K562 (cell line): ENCODE measurements at regions not wholly inside any gene's neighbourhood (a gene's known extent, or its start where the extent isn't known, plus 50 kb on each side); places are given as distances from the start of the nearest gene placed in this dataset.

Source experiments
- ATAC-seq: fragments of 200-7000 bp; cut with Tn5 transposase; 3 replicates; pipeline ENCODE4 v1.9.1; 2020; ENCODE audit warnings: moderate library complexity
- BruUV-seq: library from RNA; stranded (reverse); fragments of 400-500 nt; replicated peaks from 2 replicates; lab custom pipeline; 2021; lab: Mats Ljungman, UMichigan
- CTCF ChIA-PET: fragments of 300-600 bp; formaldehyde crosslinking; extraction: SDS; loops from one replicate; lab custom pipeline; 2021; ENCODE audit warnings: low intra/inter-chr PET ratio; lab: Yijun Ruan, JAX
- POLR2A ChIA-PET: fragments of 300-600, 350-650 bp; sonication (Branson Sonifier 250); formaldehyde crosslinking; extraction: SDS; loops from one replicate; lab custom pipeline; 2021; ENCODE audit warnings: antibody characterized with exemption, inconsistent platforms; lab: Yijun Ruan, JAX
- DNase-seq, 4 experiments: peaks; one replicate each; pipeline versions ENCODE4 v3.0.0 to v3.0.0-alpha.2; 2011 to 2018; ENCODE audit warnings: low spot score in 3 of 4, mixed read lengths in 3 of 4; ENCODE audit errors: extremely low read depth in 1 of 4
- FAIRE-seq: peaks from 2 replicates; lab custom pipeline; 2011; peaks lifted over from hg19 to GRCh38; lab: Jason Lieb, UNC
- H2AFZ ChIP-seq: 2 replicates; pipeline ENCODE4 v1.6.0; 2011; ENCODE audit warnings: low read depth, low read length, control low read depth, inconsistent platforms
- H3K27ac ChIP-seq: fragments of 200-600 bp; 3 replicates; pipeline ENCODE4 v1.8.0; 2011; ENCODE audit warnings: low read depth, mild to moderate bottlenecking, control low read depth, inconsistent platforms, low read length, moderate library complexity, mixed read lengths; ENCODE audit errors: extremely low read depth
- H3K27me3 ChIP-seq, 2 experiments: fragments of 300-600 bp in 1 of 2; 2 replicates in 1 of 2; 3 replicates in 1 of 2; pipeline versions ENCODE4 v1.6.0 to v1.8.0; 2011; ENCODE audit warnings: inconsistent platforms in 2 of 2, low read length in 2 of 2, mild to moderate bottlenecking in 1 of 2, mixed read lengths in 1 of 2, moderate library complexity in 1 of 2; ENCODE audit not compliant: control insufficient read depth in 2 of 2, insufficient read depth in 2 of 2
- H3K36me3 ChIP-seq: fragments of 300-600 bp; 3 replicates; pipeline ENCODE4 v1.8.0; 2011; ENCODE audit warnings: mild to moderate bottlenecking, low read length, inconsistent platforms; ENCODE audit not compliant: control insufficient read depth, insufficient read depth
- H3K4me1 ChIP-seq, 2 experiments: fragments of 200-600 bp in 1 of 2; replicated peaks in 1 of 2; 2 replicates in 1 of 2; 3 replicates in 1 of 2; pipeline versions ENCODE4 v1.5.1 to v1.8.0; 2011; ENCODE audit warnings: inconsistent platforms in 2 of 2, low read length in 2 of 2, mild to moderate bottlenecking in 1 of 2, mixed read lengths in 1 of 2, moderate library complexity in 1 of 2; ENCODE audit not compliant: control insufficient read depth in 2 of 2, insufficient read depth in 2 of 2
- H3K4me2 ChIP-seq: 2 replicates; pipeline ENCODE4 v1.6.1; 2011; ENCODE audit warnings: low read length, control low read depth, inconsistent platforms, mixed read lengths; ENCODE audit not compliant: insufficient read depth
- H3K4me3 ChIP-seq: fragments of 200-600 bp; sonication (generic), shearing (Covaris generic); 2 replicates; pipeline ENCODE4 v1.5.1; 2016; ENCODE audit warnings: control low read depth, inconsistent platforms
- H3K79me2 ChIP-seq: fragments of 200-600 bp; 3 replicates; pipeline ENCODE4 v1.8.0; 2011; ENCODE audit warnings: low read length, inconsistent platforms; ENCODE audit not compliant: control insufficient read depth, insufficient read depth
- H3K9ac ChIP-seq, 2 experiments: 2 replicates each; pipeline versions ENCODE4 v1.6.0 to v1.6.1; 2011; ENCODE audit warnings: low read depth in 2 of 2, low read length in 2 of 2, control low read depth in 1 of 2, inconsistent platforms in 1 of 2, mild to moderate bottlenecking in 1 of 2, mixed read lengths in 1 of 2; ENCODE audit not compliant: insufficient read depth in 1 of 2
- H3K9me1 ChIP-seq: one replicate; pipeline ENCODE4 v1.6.0; 2011; ENCODE audit warnings: inconsistent platforms, mild to moderate bottlenecking, low read length, moderate library complexity; ENCODE audit not compliant: control insufficient read depth, insufficient read depth
- H3K9me3 ChIP-seq: replicated peaks from 2 replicates; pipeline ENCODE4 v1.5.1; 2011; ENCODE audit warnings: low read depth, low read length, inconsistent platforms; ENCODE audit not compliant: control insufficient read depth, insufficient read depth
- H4K20me1 ChIP-seq: replicated peaks from 2 replicates; pipeline ENCODE4 v1.6.1; 2011; ENCODE audit warnings: low read length, inconsistent platforms, mixed read lengths; ENCODE audit not compliant: control insufficient read depth, insufficient read depth
- DACH1 ChIP-seq: fragments of 450-650 bp; IDR thresholded peaks from 2 replicates; pipeline ENCODE4 v1.6.1; 2018; ENCODE audit not compliant: partially characterized antibody
- GTF2A2 ChIP-seq: IDR thresholded peaks from 2 replicates; pipeline ENCODE4 v1.6.1; 2016; ENCODE audit warnings: mild to moderate bottlenecking, missing genetic modification characterization, missing compliant biosample characterization
- ILK ChIP-seq: fragments of 450-650 bp; IDR thresholded peaks from 2 replicates; pipeline ENCODE4 v1.6.1; 2016; ENCODE audit warnings: missing genetic modification characterization, low read depth, mild to moderate bottlenecking, missing compliant biosample characterization, moderate library complexity, borderline replicate concordance
- SMARCA4 ChIP-seq: fragments of 450-650 bp; IDR thresholded peaks from 2 replicates; pipeline ENCODE4 v1.6.1; 2016
- SP1 ChIP-seq: sonication (generic); formaldehyde crosslinking; IDR thresholded peaks from 2 replicates; pipeline ENCODE4 v1.8.1; 2022; ENCODE audit warnings: mild to moderate bottlenecking, missing genetic modification reagents
- TCF3 ChIP-seq: sonication (generic); formaldehyde crosslinking; IDR thresholded peaks from 2 replicates; pipeline ENCODE4 v1.4.0; 2020; ENCODE audit warnings: mild to moderate bottlenecking, missing genetic modification reagents
- ZNF384 ChIP-seq: IDR thresholded peaks from 2 replicates; pipeline ENCODE4 v1.6.1; 2012; ENCODE audit warnings: low read depth, low read length, improper control_type of control experiment
- WGBS: fragments of 100-300 bp; shearing (Covaris generic); methylation state at CpG from one replicate; pipeline ENCODE4 v1.1.6; 2016; ENCODE audit warnings: low coverage, mixed read lengths; ENCODE audit not compliant: insufficient coverage; ENCODE audit errors: missing lambda C conversion rate; 5-methylcytosine and 5-hydroxymethylcytosine counted together
- in situ Hi-C: fragments of 300-500 bp; cut with MboI; formaldehyde crosslinking; loops from 4 replicates; pipeline ENCODE4 v1.15.0; 2018; ENCODE audit warnings: inconsistent platforms, mixed read lengths
- intact Hi-C: fragments of 100-400 bp; cut with micrococcal nuclease; formaldehyde crosslinking; loops from 2 replicates; pipeline ENCODE4 v1.14.2; 2022

DNA sequence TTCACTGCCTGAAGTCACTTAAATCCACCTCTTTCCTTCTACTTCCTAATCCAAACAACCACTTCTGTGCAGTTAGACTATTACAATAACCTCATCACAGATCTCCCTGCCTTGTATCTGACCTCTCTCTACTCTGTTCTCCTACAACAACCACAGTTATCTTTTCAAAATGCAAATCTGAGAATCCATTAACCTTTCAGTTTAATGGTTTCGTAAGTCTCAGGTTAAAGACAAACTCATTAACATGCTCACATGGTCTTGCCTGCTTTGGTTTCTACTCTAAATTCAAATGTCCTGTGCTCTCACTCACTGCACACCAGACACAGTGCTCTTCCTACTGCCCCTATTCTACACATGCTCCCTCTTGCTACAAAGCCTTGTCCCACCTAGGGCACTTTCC, 406.5 kb upstream of the THBS1 start (continued):
- TF ChIP-seq TCF3 (no peak), SMARCA4 (no peak)

- peaks cover 0 to 3% of the 10 kb centered on the region in 2 experiments; a peak in 1 of 5 replicates for H3K4me1 ChIP-seq
- H3K36me3 ChIP-seq: no peaks in the 10 kb centered on the region
- peaks cover 0 to 7% of the 10 kb centered on the region in 2 experiments; a peak in 2 of 5 replicates for H3K27me3 ChIP-seq
- DNase-seq (no peak), FAIRE-seq (no peak), ATAC-seq (no peak)
- no peaks in the 10 kb centered on the region for H3K9me3 ChIP-seq
- H4K20me1 ChIP-seq: no peaks in the 10 kb centered on the region
- ChIA-PET POLR2A (no interaction called here), CTCF (no interaction called here)
- intact Hi-C loops: loop anchor here (10.0 kb wide), 1 partner anchor 259 kb away; no protein-coding TSS in a partner anchor
- H3K9me1 ChIP-seq: no peaks in the 10 kb centered on the region
- no peak overlapping the region for H3K4me2 ChIP-seq
- no peak for TF ChIP-seq ZNF384
- no peak for TF ChIP-seq SP1 (CRISPR knock-in tag)
- no peak for TF ChIP-seq DACH1
- H3K79me2 ChIP-seq: no peaks in the 10 kb centered on the region
- no peak overlapping the region for H3K27ac ChIP-seq
- no TSS peak for BruUV-seq
- H3K9ac ChIP-seq: no peak overlapping the region
- no peak overlapping the region for H2AFZ ChIP-seq
- no peak overlapping the region for H3K4me3 ChIP-seq
- in situ Hi-C loops: no loop called here
- 0% methylated on average over 3 of the region's 3 CpGs for WGBS
These were observed 404.8 kb upstream of the THBS1 start for GRCh38 chr15:39176030-39176429.

- intact Hi-C loops: loop anchor here (10.0 kb wide), 1 partner anchor 257 kb away; no protein-coding TSS in a partner anchor
- Histone ChIP-seq H2AFZ (no peak overlapping the region), H3K4me1 (no peaks in the 10 kb centered on the region), H3K79me2 (no peaks in the 10 kb centered on the region)
- TF ChIP-seq GTF2A2 (tag) (no peak), ILK (tag) (no peak)
- TF ChIP-seq, all 486 proteins: peak for 0
- Histone ChIP-seq H3K9me3 (no peaks in the 10 kb centered on the region), H3K27me3 (peaks cover 0 to 5% of the 10 kb centered on the region in 2 experiments; a peak in 2 of 5 replicates), H3K9ac (no peak overlapping the region), H3K36me3 (no peaks in the 10 kb centered on the region), H3K9me1 (no peaks in the 10 kb centered on the region), H4K20me1 (no peaks in the 10 kb centered on the region), H3K27ac (no peak overlapping the region), H3K4me2 (no peak overlapping the region), H3K4me3 (no peak overlapping the region)
- no TSS peak for BruUV-seq
- CTCF ChIA-PET: no interaction called here
- no peak for ATAC-seq
- FAIRE-seq: no peak
- no peak for DNase-seq
- in situ Hi-C loops: no loop called here
- 0% methylated on average over 3 of the region's 4 CpGs for WGBS
- POLR2A ChIA-PET: no interaction called here
These were observed 403.3 kb upstream of the THBS1 start for GRCh38 chr15:39177561-39177960.
